ENCODE measurements at regions not wholly inside any gene's neighbourhood (a gene's known extent, or its start where the extent isn't known, plus 50 kb on each side); places are given as distances from the start of the nearest gene placed in this dataset.
"Not testable (repeated sequence)": the region's sequence is repeated elsewhere in the genome, so short reads cannot be mapped to it uniquely, and the experiment has no call there.

DNA sequence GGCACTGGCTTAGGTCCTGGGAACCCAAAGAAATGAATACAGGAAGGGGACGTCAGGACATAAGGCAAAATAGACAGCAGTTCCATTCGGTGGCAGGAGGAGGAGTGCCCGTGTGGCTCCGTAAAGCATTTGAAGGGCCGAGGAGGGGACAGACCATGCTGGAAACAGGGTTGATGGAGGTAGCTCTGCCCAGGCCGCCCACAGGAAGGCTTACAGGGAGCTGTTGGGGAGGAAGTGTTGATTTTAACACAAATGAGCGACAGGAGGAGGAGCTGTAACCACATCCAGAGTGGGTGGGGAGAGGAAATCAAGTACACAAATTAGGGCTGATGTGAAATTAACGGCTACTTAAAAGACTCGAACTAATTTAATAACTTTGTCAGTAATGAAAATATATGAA is 54.6 kb downstream of the RBFOX3 start:
- no peaks in the 10 kb centered on the region for H3K9me1 ChIP-seq (ENCODE audit: control insufficient read depth, extremely low read depth, insufficient read depth, low read length)
- no peak overlapping the region for H3K4me3 ChIP-seq (ENCODE audit: control insufficient read depth in 2 of 3, extremely low read depth in 1 of 3, insufficient read depth in 2 of 3, low read depth in 1 of 3, low read length in 3 of 3)
- dilution Hi-C loops (cut with MboI; ENCODE audit: extremely low pct_ligation_motif_present, low sequenced_read_pairs), result no loop called here
- H2AFZ ChIP-seq (ENCODE audit: control insufficient read depth, low read length), result no peak overlapping the region
- FAIRE-seq (no peak), DNase-seq (ENCODE audit: low read depth, low spot score) (no peak)
- no peaks in the 10 kb centered on the region for H3K36me3 ChIP-seq (ENCODE audit: control insufficient read depth in 2 of 2, extremely low read depth in 1 of 2, insufficient read depth in 2 of 2, low read length in 2 of 2)
- H3K79me2 ChIP-seq (ENCODE audit: control insufficient read depth, insufficient read depth, low read length), result no peaks in the 10 kb centered on the region
- no peaks in the 10 kb centered on the region for H3K27me3 ChIP-seq (ENCODE audit: control insufficient read depth, extremely low read depth, insufficient read depth, low read length)
- peaks cover 3% of the 10 kb centered on the region for H3K9me3 ChIP-seq (ENCODE audit: control insufficient read depth, low read depth, low read length)
- no peaks in the 10 kb centered on the region for H4K20me1 ChIP-seq (ENCODE audit: control insufficient read depth, extremely low read depth, insufficient read depth, low read length)
- TF ChIP-seq EZH2 (IDR thresholded peaks at IDR 0.05; ENCODE audit: low read length) (no peak), CTCF (optimal IDR thresholded peaks at IDR 0.05 in 1 of 3, IDR thresholded peaks at IDR 0.05 in 1 of 3, conservative IDR thresholded peaks at IDR 0.05 in 1 of 3; ENCODE audit: extremely low read depth in 1 of 3, insufficient read depth in 2 of 3, low read length in 3 of 3) (no peak)
- H3K4me1 ChIP-seq (ENCODE audit: control insufficient read depth, extremely low read depth, insufficient read depth, low read length), result no peaks in the 10 kb centered on the region
- no peak overlapping the region for H3K4me2 ChIP-seq (ENCODE audit: control insufficient read depth, extremely low read depth, insufficient read depth, low read depth, low read length)
- H3K9ac ChIP-seq (ENCODE audit: control insufficient read depth, extremely low read depth, insufficient read depth, low read length), result no peak overlapping the region
- no peak overlapping the region for H3K27ac ChIP-seq (ENCODE audit: control insufficient read depth, insufficient read depth, low read length)

DNA sequence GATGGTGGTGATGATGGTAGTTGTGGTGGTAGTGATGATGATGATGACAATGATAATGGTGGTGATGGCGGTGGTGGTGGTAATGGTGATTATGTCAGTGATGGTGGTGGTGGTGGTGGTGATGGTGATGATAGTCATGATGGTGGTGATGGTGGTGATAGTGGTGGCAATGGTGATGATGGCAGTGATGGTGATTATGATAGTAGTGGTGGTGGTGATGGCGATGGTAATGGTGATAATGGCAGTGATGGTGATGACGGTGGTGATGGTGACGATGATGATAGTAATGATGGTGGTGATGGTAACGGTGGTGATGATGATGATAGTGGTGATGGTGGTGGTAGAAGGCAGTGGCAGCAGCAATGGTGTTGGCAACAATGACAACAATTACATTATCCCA is 55.3 kb downstream of the RBFOX3 start:
- no peak overlapping the region for H3K4me2 ChIP-seq (ENCODE audit: control insufficient read depth, extremely low read depth, insufficient read depth, low read depth, low read length)
- H3K79me2 ChIP-seq (ENCODE audit: control insufficient read depth, insufficient read depth, low read length), result no peaks in the 10 kb centered on the region
- no peaks in the 10 kb centered on the region for H3K9me1 ChIP-seq (ENCODE audit: control insufficient read depth, extremely low read depth, insufficient read depth, low read length)
- TF ChIP-seq CTCF (optimal IDR thresholded peaks at IDR 0.05 in 1 of 3, IDR thresholded peaks at IDR 0.05 in 1 of 3, conservative IDR thresholded peaks at IDR 0.05 in 1 of 3; ENCODE audit: extremely low read depth in 1 of 3, insufficient read depth in 2 of 3, low read length in 3 of 3) (no peak), EZH2 (IDR thresholded peaks at IDR 0.05; ENCODE audit: low read length) (no peak)
- no peaks in the 10 kb centered on the region for H3K36me3 ChIP-seq (ENCODE audit: control insufficient read depth in 2 of 2, extremely low read depth in 1 of 2, insufficient read depth in 2 of 2, low read length in 2 of 2)
- no peaks in the 10 kb centered on the region for H4K20me1 ChIP-seq (ENCODE audit: control insufficient read depth, extremely low read depth, insufficient read depth, low read length)
- FAIRE-seq, result no peak
- dilution Hi-C loops (cut with MboI; ENCODE audit: extremely low pct_ligation_motif_present, low sequenced_read_pairs), result no loop called here
- no peak for DNase-seq (ENCODE audit: low read depth, low spot score)
- no peaks in the 10 kb centered on the region for H3K4me1 ChIP-seq (ENCODE audit: control insufficient read depth, extremely low read depth, insufficient read depth, low read length)
- H3K9ac ChIP-seq (ENCODE audit: control insufficient read depth, extremely low read depth, insufficient read depth, low read length), result no peak overlapping the region
- H3K4me3 ChIP-seq (ENCODE audit: control insufficient read depth in 2 of 3, extremely low read depth in 1 of 3, insufficient read depth in 2 of 3, low read depth in 1 of 3, low read length in 3 of 3), result no peak overlapping the region
- H3K27me3 ChIP-seq (ENCODE audit: control insufficient read depth, extremely low read depth, insufficient read depth, low read length), result no peaks in the 10 kb centered on the region
- no peak overlapping the region for H2AFZ ChIP-seq (ENCODE audit: control insufficient read depth, low read length)
- no peak overlapping the region for H3K27ac ChIP-seq (ENCODE audit: control insufficient read depth, insufficient read depth, low read length)
- H3K9me3 ChIP-seq (ENCODE audit: control insufficient read depth, low read depth, low read length), result peaks cover 3% of the 10 kb centered on the region

GRCh38 chr17:79554346-79554745 is 56.5 kb downstream of the RBFOX3 start:
- DNase-seq (ENCODE audit: low read depth, low spot score); H3K27ac ChIP-seq (ENCODE audit: control insufficient read depth, insufficient read depth, low read length); H3K9me1 ChIP-seq (ENCODE audit: control insufficient read depth, extremely low read depth, insufficient read depth, low read length); H3K27me3 ChIP-seq (ENCODE audit: control insufficient read depth, extremely low read depth, insufficient read depth, low read length); H3K79me2 ChIP-seq (ENCODE audit: control insufficient read depth, insufficient read depth, low read length); H4K20me1 ChIP-seq (ENCODE audit: control insufficient read depth, extremely low read depth, insufficient read depth, low read length); H3K4me3 ChIP-seq (ENCODE audit: control insufficient read depth in 2 of 3, extremely low read depth in 1 of 3, insufficient read depth in 2 of 3, low read depth in 1 of 3, low read length in 3 of 3); H3K36me3 ChIP-seq (ENCODE audit: control insufficient read depth in 2 of 2, extremely low read depth in 1 of 2, insufficient read depth in 2 of 2, low read length in 2 of 2); H3K4me2 ChIP-seq (ENCODE audit: control insufficient read depth, extremely low read depth, insufficient read depth, low read depth, low read length); FAIRE-seq; H3K4me1 ChIP-seq (ENCODE audit: control insufficient read depth, extremely low read depth, insufficient read depth, low read length); H2AFZ ChIP-seq (ENCODE audit: control insufficient read depth, low read length); dilution Hi-C loops (cut with MboI; ENCODE audit: extremely low pct_ligation_motif_present, low sequenced_read_pairs); H3K9me3 ChIP-seq (ENCODE audit: control insufficient read depth, low read depth, low read length); H3K9ac ChIP-seq (ENCODE audit: control insufficient read depth, extremely low read depth, insufficient read depth, low read length): not testable (repeated sequence)

All from keratinocyte (primary cell).